HG03175 (cell line): ENCODE measurements at regions not wholly inside any gene's neighbourhood (a gene's known extent, or its start where the extent isn't known, plus 50 kb on each side); places are given as distances from the start of the nearest gene placed in this dataset.

ENCODE experiments used
- ATAC-seq: cut with Tn5 transposase; IDR thresholded peaks from one replicate; pipeline ENCODE4 v1.9.1; 2021; ENCODE audit warnings: mild to moderate bottlenecking, moderate library complexity; ENCODE audit not compliant: unreplicated experiment

GRCh38 chr20:21808863-21809664 lies 103.6 kb downstream of the PAX1 start:
- no peak for ATAC-seq

DNA sequence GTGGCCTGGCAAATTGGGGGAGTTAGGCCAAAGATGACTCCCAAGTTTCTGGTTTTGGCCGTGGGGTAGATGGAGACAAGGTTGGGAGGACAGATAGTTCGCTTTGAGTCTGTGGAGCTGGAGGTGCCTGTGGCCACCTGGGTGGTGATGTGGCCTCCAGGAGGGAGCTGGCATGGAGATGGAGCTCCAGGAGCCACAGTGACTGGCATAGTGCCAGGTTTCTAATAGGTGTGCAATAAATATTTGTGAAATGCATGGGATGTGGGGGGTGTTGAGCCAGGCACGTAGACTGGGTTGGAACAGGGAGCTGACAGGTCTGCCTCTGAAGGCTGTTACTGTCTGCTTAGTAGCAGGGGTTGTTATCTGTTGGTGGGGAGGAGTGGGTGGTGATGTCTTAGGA lies 102.7 kb downstream of the PAX1 start:
- no peak for ATAC-seq

- no peak for ATAC-seq
Observed at GRCh38 chr20:21804802-21805201, 99.3 kb downstream of the PAX1 start.

DNA sequence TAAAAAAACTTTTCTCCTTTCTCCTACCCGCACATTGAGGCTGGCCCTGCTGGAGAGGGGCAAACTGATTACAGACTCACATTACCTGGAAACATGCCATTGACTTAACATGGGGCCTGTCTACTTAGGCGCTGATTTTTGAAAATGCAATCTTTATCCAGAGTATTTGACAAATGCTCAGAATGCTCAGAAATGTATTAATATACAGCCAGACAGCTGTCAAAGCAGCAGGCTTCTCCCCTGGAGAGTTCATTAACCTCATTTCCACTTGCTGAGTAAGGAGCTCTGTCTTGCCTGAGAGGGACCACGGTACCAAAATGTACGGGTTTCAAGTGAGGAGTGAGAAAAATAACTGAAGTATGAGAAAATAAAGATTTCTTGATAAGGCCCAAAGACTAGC lies 95.7 kb downstream of the PAX1 start:
- no peak for ATAC-seq

DNA sequence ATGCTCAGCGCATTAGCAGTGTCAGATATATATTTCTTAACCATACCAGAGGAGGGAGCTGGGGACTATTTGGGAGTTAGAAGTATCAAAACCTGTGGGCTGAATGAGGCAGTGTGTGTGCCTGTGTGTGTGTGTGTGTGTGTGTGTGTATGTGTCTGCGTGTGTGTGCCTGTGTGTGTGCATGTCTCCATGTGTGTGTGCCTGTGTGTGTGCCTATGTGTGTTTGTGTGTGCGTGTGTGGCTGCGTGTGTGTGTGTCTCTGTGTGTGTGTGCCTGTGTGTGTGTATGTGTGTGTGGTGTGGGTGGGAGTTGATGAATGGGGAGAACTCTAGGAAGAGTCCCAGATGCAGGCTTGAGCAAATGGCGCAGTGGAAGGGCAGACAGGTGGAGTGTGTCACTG lies 92.9 kb downstream of the PAX1 start:
- no peak for ATAC-seq

DNA sequence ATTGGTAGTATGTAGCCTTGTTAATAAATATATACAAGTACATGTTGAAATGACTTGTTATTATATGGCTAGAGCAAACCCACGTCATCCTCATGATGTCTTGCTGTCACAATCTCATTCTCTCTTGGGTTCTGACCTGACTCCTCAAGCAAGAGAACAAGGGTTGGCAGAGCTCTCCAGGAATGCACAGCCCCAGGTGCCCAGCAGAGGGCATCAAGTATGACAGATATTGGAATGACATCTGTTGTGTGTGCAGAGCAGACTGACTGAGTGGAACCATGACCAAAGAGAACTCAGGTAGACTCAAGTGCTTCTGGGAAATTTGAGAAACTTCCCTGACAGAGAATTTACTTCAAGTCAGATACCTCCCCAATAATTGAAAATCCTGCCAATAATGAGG lies 90.6 kb downstream of the PAX1 start:
- ATAC-seq: no peak

- ATAC-seq: no peak
Observed at GRCh38 chr20:21788082-21788481, 82.6 kb downstream of the PAX1 start.

- ATAC-seq: no peak
Observed at GRCh38 chr20:21781446-21782075, 76.1 kb downstream of the PAX1 start.

DNA sequence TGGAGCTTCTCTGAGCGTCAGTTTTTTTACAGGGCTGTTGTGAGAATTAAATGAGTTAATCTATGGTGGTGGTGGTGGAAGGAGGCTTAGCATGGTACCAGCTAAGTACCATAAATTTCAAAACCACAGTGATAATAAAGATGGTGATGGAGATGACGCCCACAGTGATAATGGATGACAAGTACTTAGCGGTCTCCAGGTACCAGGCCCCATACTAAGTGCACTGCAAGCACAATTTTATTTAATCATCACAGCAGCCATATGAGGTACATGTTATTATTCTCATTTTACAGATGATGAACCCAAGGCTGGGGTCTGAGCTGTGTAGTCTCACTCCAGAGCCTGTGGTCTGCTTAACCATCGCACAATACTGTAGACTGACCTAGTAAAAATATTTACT lies 75.1 kb downstream of the PAX1 start:
- no peak for ATAC-seq
